SHP77 (cell line): ENCODE measurements at regions not wholly inside any gene's neighbourhood (a gene's known extent, or its start where the extent isn't known, plus 50 kb on each side); places are given as distances from the start of the nearest gene placed in this dataset.

ENCODE experiments used
- DNase-seq, 2 experiments: peaks; one replicate each; lab custom pipeline; 2025; lab: John Stamatoyannopoulos, UW

GRCh38 chr4:35695421-35695820, 548.9 kb downstream of the ARAP2 start:
- DNase-seq = no peak

GRCh38 chr4:35697210-35697736, 547.0 kb downstream of the ARAP2 start:
- no peak for DNase-seq

- no peak for DNase-seq
Measured at GRCh38 chr4:35700663-35701062, 543.7 kb downstream of the ARAP2 start.

- DNase-seq = no peak
Measured at GRCh38 chr4:35709080-35709479, 535.2 kb downstream of the ARAP2 start.

- no peak for DNase-seq
Measured at GRCh38 chr4:35710343-35710742, 534.0 kb downstream of the ARAP2 start.

- DNase-seq = no peak
Measured at GRCh38 chr4:35711127-35711526, 533.2 kb downstream of the ARAP2 start.

- DNase-seq = no peak
Measured at GRCh38 chr4:35723973-35724372, 520.3 kb downstream of the ARAP2 start.

- no peak for DNase-seq
Measured at GRCh38 chr4:35725131-35725530, 519.2 kb downstream of the ARAP2 start.

GRCh38 chr4:35730414-35730813, 513.9 kb downstream of the ARAP2 start:
- DNase-seq = no peak

GRCh38 chr4:35734381-35735098, 509.8 kb downstream of the ARAP2 start:
- DNase-seq = no peak

- no peak for DNase-seq
Measured at GRCh38 chr4:35739308-35739707, 505.0 kb downstream of the ARAP2 start.

GRCh38 chr4:35754047-35754446, 490.3 kb downstream of the ARAP2 start:
- DNase-seq = no peak

- no peak for DNase-seq
Measured at GRCh38 chr4:35757836-35758235, 486.5 kb downstream of the ARAP2 start.

GRCh38 chr4:35760807-35761206, 483.5 kb downstream of the ARAP2 start:
- no peak for DNase-seq

GRCh38 chr4:35771571-35771970, 472.7 kb downstream of the ARAP2 start:
- no peak for DNase-seq

- no peak for DNase-seq
Measured at GRCh38 chr4:35772291-35772690, 472.0 kb downstream of the ARAP2 start.

- no peak for DNase-seq
Measured at GRCh38 chr4:35789899-35790574, 454.3 kb downstream of the ARAP2 start.

- no peak for DNase-seq
Measured at GRCh38 chr4:35793045-35793722, 451.1 kb downstream of the ARAP2 start.

GRCh38 chr4:35793766-35794165, 450.5 kb downstream of the ARAP2 start:
- DNase-seq = no peak

- no peak for DNase-seq
Measured at GRCh38 chr4:35800669-35801068, 443.6 kb downstream of the ARAP2 start.

- DNase-seq = no peak
Measured at GRCh38 chr4:35802644-35803043, 441.7 kb downstream of the ARAP2 start.

- DNase-seq = no peak
Measured at GRCh38 chr4:35818520-35818919, 425.8 kb downstream of the ARAP2 start.

- no peak for DNase-seq
Measured at GRCh38 chr4:35820003-35820402, 424.3 kb downstream of the ARAP2 start.
